HG03039 (cell line): ENCODE measurements at regions not wholly inside any gene's neighbourhood (a gene's known extent, or its start where the extent isn't known, plus 50 kb on each side); places are given as distances from the start of the nearest gene placed in this dataset.
"Not testable (repeated sequence)": the region's sequence is repeated elsewhere in the genome, so short reads cannot be mapped to it uniquely, and the experiment has no call there.

Source experiments
- ATAC-seq: cut with Tn5 transposase; IDR thresholded peaks from one replicate; pipeline ENCODE4 v1.9.1; 2021; ENCODE audit warnings: mild to moderate bottlenecking, moderate library complexity; ENCODE audit not compliant: unreplicated experiment

DNA sequence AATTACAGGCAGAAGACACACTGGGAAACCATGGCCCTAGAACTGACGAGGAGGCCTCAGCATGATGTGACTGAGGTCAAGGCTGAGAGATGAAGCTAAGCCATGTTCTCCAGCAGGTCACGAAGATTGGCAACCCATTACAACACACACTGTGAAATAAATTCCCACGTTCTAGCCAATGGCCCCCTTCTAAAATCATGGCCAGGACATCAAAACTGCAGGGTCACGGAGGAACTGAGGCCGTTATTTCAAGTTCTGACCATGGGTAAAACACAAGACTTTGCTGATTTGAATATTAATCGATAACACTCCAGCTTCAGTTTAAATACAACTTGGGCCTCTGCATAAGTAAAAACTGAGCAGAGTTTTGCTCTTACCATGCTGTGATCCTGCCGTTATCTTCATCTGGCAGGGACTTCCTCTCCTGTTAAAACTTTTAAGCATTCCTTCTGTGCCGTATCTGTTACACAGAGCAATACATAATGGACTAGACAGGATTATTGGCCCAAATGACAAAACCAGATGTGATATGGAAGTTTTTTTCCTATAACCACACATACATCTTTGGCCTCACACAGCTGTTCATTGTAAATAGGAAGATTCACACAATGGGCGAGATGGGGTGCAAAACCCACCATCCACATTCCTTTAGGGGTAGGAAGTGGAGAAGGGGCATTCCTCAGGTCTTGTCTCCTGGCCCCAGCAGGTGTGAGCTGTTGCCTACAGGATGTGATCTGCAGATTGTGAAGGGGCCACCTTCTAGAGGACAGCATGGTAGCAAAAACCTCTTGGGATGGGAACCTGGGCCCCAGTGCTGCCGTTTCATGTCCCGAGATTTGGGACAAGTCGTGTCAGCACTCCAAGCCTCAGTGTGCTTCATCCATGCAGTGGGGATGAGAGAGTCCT, 207.4 kb downstream of the OPA1 start:
- ATAC-seq: no peak

DNA sequence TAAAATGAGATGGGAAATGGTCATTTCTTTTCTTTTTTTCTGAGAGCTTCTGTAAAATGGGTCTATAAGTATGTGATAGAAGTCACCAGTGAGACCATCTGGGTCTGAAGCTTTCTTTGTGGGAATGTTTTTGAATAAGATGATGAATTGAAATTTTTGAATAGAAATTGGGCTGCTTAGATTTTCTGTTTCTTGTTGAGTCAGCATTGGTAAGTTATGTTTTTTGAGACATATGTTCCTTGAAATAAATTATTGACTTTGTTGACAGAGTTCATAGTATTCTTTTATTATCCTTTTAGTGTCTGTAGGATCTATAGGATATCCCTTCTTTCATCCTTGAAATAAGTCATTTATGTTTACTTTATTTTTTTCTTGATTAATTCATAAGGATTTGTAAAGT, 208.1 kb downstream of the OPA1 start:
- no peak for ATAC-seq

DNA sequence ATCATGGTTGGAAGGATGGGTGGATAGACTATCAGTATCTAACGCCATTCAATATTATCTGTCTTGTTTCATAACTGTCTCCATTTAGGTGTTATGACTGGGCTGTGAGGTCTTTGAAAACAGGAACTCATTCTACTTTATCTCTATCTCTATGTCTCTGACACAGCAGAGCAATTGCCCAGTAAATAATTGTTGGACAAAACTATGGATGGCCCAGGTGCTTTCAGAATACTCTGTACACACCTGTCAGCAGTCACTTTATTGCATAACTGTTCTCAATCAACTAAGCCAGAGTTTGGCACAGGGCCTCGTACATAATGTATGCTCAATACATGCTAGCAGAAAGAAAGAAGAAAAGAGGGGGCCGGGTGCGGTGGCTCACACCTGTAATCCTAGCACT, 210.3 kb downstream of the OPA1 start:
- ATAC-seq: no peak

DNA sequence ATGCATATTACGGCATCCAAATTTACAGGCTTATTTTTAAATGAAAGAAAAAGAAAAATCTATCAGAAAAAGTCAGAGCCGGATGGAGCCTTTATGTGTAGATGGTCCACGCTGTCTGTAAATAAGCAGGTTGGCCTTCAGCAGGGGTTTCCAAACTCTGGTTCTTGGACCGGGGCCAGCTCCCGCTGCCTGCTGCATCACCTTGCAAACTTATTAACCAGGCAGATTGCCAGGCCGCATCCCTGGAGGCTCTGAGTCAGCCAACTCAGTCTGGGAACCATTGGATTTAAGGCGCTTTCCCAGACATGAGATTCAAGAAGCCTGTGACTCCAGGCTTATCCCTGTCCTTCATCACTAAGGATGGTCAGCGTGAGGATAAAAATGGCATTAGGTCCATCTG, 212.4 kb downstream of the OPA1 start:
- ATAC-seq: no peak

DNA sequence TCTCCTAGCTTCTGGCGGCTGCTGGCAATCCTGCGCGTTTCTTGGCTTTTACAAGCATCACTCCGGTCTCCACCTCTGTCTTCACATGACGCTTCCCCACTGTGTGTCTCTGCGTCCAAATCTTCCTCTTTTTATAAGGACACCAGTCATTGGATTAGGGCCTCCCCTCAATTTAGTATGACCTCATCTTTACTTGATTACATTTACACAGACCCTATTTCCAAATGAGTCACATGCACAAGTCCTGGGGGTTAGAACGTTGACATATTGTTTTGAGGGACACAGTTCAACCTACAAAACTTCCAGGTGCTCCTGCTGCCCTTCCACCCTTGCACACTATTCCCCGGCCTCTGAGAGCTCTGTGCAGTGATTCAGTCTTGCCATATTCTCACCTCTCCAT, 215.3 kb downstream of the OPA1 start:
- no peak for ATAC-seq

DNA sequence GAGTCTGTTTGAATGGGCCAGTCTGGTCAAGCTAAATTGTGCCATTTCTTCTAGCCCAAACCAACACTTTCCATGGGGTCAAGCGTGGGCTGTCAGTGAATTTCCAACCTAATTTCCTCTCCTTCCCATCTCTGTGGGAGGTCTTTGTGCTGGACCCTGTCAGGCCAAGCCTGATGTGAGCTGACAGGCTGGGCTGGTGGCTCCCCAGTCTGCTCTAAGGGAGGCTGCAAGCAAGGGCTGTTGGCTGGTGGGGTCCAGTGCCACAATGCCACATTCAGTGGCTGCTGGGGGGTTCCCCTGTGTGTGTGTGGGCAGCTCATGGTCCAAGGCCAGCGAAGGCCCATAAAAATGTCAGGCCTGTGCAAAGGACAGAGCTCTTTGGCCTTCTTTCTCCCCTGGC, 216.1 kb downstream of the OPA1 start:
- no peak for ATAC-seq

DNA sequence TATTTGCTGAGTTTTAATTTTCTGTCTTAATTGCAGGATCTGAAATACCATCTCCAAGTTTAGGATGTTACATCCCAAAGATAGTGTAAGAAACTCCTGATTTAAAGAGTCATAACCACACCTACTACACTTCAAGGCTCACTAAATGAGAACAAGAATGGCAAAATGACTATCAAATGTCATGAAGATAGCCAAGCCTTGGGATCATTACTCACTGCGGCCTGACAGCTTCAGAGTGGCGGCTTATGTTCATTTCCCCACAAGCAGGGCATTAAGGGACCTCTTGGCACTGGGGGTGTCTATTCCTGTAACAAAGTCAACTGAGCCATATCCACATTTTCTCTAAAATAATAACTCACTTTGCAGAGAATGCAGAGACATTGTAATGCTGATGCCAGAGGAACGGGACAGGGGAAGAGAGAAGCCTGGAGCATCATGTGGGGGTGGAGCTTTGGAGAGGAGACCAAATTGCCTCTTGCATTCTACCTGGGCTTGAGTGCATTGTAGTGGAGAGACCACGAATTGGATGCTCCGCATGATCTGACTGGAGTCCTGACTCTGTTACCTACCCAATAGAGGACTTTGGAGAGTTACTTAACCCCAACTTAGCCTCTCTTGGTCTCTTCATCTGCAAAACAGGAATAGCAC, 219.2 kb downstream of the OPA1 start:
- no peak for ATAC-seq

DNA sequence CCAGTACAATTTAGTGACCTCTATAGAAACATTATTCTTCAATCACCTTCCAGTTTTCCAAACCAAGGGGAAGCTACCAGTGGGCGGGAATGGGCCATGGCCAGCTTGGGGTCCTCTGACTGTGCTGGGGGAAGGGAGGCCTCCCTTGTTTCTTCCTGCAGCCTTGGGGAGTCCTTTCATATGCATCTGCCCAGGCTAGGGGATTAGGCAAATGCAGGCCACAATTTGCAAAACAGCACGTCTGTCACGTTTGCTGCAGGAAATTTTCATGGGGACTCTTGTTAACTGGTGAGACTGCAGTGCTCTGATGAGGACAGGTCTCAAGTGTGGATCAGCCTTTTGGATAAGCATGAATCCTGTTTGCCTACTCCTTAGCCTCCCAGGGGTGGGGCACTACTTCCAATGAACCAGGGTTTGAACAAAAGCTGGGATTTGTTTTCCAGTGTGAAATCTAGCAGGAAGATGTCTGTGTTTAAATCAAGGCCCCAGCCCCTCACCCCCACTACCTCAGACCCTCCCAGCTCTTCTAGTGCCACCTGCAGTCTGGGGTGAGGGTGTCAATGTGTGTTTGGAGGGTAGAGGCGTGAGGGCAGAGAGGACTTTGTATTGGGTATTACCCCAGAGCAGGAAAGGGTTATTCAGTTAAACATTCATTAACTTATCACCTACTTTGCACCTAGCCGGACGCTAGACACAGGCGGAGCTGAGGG, 219.9 kb downstream of the OPA1 start:
- no peak for ATAC-seq

DNA sequence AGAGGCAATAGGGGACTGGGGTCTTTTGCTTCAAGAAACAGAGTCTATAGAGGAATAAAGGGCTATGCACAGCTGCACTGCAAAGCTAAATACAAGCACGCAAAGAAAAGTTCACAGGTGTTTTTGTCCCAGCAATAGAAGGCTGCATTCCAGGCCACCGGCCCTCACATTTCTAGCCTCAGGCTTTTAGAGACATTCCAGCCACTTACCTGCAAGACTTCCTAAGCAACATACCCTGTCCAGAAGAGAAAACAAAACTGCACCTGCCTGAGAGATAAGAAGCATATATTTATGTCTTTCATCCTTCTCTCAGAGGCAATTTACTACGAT, 220.5 kb downstream of the OPA1 start:
- ATAC-seq: no peak

DNA sequence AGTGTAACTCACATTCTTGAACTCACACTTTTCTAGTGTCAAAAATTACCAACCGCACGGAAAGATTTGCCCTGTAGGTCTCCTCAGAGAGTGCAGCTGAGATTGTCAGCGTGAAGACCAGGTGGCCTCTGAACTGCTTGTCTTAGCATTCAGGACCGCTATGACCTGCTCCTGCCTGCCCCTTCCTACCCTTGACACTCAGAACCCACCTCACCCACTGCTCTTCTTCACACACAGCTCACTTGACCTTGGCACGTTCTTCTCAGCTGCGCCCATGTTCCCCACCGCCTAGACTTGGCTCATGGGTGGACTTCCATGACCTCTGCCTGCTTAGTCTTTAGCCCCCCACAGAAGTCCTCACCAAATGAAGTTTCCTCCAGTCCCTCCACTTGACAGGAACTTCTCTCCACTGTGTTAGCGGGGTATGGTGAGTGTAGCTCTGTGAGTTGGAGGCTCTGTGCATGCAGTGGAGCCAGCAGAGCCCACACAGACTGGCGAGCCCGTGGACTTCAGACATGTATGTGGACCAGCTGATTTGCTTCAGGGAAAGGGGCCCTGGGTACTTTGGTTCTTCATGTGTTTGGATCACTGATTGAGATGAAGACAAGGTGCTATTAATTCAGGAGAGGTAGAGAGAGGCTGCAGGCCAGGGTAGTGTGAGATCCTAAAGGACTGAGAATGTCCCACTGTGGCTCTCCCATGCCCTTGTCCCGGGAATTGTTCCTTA, 221.3 kb downstream of the OPA1 start:
- no peak for ATAC-seq

DNA sequence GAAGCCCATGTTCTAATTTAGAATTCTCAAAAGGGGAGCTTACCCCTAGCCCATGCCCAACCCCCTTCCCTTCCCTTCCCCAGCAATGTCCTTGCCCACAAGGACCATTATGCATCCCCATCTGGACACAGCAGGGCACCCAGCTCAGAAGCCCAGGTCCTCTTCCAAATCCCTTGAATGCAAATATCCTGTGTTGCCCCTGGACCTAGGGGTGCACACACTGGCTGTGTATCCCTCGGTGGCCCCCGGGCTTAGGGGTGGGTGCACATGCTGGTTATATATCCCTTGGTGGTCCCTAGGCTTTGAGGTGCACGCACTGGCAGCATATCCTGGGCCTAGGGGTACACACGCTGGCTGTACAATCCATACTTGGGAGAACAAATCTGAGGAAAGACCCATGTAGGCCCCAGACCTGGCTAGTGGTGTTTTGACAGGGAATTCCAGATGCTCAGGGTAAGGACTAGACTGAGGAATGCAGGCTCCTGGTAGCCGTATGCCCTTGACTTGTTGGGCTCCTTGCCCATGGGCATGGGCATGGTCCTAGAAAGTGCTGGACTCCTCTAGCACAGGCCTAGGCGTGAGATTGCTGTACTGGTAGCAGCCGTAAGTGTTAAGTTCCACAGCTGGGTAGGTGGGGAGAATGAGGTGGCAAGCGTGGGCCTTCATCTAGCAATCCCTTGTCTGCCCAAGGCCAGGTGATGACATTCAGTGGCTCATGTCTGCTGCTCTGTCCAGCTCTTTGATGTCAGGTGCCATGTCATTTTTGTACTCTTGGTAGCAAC, 222.4 kb downstream of the OPA1 start:
- ATAC-seq: no peak

DNA sequence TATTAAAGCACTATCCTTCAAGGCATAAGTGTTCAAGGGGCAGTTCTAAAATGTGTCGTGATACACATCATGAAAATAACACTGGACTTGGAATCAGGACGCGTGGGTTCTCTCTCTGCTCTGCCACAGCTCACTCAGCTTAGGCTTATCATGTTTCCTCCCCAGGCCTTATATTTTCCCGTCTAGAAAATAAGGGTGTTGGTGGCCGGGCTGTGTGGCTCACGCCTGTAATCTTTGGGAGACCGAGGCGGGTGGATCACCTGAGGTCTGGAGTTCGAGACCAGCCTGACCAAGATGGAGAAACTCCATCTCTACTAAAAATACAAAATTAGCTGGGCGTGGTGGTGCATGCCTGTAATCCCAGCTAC, 223.0 kb downstream of the OPA1 start:
- ATAC-seq: no peak

DNA sequence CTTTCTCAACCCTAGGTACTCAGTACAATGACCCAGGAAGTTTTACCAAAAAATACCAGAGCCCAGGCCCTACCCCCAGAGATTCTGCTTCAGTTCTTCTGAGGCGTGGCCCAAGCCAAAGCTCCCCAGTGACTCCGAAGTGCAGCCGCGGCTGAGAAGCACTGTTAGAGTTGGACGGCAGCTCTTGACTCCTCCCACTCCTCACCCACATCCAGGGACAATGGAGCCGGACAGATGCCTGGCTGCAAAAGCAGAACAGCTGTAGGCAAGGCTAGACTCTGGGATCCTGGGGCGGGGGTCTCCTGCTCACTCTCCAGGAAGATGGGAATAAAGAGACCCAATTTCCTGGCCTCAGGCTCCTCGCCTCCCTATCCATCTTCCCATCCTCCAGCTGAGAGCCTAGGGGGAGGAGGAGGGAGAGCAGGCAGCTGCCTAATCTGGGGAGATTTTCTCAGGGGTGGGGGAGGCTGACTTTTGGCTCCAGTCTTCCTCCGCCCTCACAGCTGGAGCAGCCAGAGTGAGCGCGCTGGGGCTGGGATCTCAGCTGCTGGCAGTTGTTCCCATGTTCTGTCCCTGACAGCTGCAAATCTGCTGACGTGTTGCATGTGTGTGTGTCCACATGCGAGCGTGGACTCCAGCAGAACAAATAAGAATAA, 223.8 kb downstream of the OPA1 start:
- ATAC-seq: no peak

DNA sequence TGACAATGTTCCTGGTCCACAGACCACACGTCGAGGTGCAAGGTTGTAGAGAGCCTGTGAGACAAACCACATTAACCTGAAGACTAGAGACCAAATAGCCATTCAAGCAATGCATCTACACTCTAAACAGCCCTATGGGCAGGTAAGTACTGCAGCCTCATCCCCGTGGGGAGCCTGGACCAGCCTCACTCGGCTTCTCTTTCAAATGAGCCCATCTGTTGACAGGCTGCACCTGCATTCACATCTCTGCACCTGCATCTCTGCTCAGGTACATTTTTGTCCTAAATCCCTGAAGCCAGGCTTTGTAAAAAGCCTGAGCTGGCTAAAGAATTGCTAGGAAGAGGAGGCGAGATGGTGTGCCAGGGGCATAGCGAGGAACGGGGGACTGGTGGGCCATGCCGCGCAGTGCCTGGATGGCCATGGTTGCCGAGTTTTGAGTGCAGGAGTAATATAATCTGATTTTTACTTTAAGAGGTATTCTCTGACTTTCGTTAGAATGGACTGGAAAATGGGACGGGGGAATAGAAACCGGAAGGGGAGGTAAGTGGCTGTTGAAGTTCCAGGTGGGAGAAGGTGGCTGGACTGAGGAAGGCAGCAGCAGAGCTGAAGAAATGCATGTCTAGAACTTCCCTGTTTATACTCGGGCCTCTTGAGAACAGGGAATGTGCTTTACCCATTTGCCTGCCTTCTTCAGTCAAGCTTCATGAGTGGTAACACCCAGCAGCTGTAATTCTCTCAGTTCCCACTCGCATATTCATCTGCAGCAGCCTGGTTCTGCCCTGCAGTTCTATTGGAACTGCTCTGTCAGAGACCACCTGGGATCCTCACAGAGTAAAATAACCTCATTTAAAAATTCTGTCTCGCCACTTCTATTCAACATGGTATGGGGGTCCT, 226.4 kb downstream of the OPA1 start:
- ATAC-seq: no peak

DNA sequence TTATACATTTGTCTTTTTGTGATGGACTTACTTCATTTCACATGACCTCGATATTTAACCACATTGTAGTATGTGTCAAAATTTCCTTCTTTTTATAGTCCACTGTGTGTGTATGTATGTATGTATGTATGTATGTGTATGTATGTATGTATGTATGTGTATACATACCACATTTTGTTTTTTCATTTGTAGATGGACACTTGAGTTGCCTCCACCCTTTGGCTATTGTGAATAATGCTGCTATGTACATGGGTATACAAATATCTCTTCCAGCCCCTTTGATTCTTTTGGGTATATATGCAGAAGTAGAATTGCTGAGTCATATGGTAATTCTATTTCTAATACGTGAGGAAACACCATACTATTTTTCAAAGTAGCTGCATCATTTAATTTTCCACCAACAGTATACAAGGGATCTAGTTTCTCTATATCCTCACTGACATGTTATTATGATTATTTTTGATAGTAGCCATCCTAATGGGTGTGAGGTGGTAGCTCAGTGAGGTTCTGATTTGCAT, 228.2 kb downstream of the OPA1 start:
- ATAC-seq: no peak

DNA sequence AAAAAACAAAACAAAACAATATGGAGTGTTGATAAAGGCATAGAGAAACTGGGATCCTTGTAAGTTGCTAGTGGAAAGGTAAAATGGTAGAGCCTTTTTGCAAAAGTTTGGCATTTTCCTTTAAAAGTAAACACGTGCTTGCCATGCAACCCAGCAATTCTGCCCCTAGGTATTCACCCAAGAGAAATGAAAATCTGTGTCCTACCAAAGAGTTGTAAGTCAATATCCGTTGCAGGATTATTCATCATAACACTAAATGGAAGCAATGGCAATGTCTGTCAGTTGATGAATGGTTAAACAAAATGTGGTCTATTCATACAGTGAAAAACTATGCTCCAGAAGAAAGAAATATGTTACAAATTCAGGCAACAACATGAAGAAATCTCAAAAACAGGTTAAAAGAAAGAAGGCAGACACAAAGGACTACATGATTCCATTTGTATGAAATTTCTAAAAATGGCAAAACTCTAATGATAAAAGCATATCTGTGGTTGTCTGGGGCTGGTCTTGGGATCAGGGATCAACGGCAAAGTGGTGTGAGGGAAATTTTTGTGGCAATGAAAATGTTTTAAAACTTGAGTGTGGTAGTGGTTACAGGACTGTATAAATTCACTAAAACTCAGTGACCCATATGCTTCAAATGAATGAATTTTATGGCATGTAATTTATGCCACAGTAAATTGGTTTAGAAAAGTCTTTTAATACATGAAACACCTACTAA, 229.6 kb downstream of the OPA1 start:
- no peak for ATAC-seq

DNA sequence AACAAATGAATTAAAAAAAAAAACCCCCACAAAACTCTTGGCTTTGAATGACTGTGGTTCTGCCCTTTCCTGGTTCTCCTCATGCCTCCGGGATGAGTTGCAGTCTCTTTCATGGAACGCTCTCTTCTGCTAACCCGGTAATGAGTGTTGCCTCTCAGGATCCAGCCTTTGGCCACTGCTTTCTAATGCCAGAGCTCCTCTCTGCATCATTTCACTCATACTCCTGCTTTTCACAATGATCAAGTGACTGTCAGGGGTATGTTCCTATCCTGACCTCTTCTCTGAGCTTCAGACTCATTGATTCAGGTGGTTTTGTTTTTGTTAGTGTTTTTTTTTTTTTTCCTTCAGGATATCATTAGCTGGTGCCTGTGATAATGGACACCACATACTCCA, 230.2 kb downstream of the OPA1 start:
- not testable (repeated sequence) for ATAC-seq

DNA sequence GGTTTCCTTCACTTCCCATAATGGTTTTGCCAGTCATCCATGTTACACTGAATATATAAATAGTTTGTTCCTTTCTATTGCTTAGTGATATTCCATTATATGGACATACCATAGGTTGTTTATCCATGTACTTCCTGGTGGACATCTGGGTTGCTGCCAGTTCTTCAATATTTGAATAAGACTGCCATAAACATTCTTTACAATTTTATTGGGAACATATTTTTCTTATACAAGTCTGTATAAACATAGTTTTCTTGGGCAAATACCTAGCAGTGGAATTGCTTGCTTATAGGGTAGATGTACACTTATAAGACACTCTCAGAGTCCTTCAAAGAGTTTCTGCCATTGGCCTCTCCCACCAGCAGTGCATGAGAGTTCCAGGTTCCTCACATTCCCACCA, 231.4 kb downstream of the OPA1 start:
- no peak for ATAC-seq
